GM18499 (cell line): ENCODE measurements at regions not wholly inside any gene's neighbourhood (a gene's known extent, or its start where the extent isn't known, plus 50 kb on each side); places are given as distances from the start of the nearest gene placed in this dataset.
A peak's percentile ranks its signal among the peaks of the same experiment; 100 is the strongest.
"Not testable (repeated sequence)": the region's sequence is repeated elsewhere in the genome, so short reads cannot be mapped to it uniquely, and the experiment has no call there.

ENCODE experiments used
- ATAC-seq: cut with Tn5 transposase; IDR thresholded peaks from one replicate; pipeline ENCODE4 v1.9.1; 2021; ENCODE audit warnings: moderate number of reproducible peaks; ENCODE audit not compliant: insufficient read depth, unreplicated experiment

DNA sequence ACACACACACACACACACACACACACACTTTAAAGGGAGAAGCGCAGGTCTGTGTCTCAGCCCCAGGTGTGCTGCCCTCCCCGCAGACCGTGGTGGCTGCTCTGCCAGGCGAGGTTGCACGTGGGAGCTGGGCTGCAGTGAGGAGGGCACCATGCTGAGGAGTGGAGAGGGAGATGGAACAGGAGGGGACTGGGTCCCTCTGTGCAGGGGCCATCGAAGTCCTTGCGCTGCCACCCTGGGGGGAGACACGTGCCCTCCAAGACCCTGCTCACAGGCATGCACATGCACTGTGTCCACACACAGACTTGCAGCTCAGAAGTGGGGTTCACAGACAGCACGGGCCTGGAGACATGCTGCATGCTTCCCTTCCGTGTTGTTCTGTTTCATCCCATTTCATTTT is 65.5 kb upstream of the HGFAC start:
- no peak for ATAC-seq

DNA sequence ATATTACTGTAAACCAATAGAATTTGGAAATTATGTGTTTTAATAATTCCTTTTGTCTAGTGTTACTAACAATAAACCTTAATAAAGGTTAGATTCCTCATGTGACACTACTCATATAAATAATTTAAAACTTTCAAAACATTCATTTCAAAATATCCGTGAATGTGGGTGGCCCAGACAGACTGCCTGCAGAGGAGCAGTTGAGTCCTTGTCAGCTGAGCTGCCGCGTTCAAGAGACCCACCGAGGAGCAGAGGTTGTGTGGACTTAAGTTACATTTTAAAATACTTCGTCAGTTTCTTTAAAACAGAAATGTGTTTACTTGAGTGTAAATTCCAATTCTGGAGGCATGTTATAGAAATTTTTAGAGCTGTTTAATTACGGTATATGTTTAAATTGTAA is 64.2 kb upstream of the HGFAC start:
- no peak for ATAC-seq

DNA sequence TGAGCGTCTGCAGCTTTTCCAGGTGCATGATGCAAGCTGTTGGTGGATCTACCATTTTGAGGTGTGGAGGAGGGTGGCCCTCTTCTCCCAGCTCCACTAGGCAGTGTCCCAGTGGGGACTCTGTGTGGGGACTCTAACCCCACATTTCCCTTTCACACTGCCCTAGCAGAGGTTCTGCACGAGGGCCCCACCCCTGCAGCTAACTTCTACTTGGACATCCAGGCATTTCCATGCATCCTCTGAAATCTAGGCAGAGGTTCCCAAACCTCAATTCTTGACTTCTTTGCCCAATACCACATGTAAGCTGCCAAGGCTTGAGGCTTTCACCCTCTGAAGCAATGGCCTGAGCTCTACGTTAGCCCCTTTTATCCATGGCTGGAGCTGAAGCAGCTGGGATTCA is 61.4 kb upstream of the HGFAC start:
- not testable (repeated sequence) for ATAC-seq

DNA sequence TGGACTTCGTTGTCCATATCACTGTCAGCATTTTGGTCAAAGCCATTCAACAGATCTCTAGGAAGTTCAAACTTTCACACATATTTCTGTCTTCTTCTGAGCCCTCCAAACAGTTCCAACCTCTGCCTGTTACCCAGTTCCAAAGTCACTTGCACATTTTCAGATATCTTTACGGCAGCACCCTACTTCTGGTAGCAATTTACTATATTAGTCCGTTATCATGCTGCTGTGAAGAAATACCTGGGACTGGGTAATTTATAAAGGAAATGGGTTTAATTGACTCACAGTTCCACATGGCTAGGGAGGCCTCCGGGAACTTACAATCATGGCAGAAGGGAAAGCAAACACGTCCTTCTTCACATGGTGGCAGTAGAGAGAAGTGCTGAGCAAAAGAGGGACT is 60.6 kb upstream of the HGFAC start:
- ATAC-seq: not testable (repeated sequence)

DNA sequence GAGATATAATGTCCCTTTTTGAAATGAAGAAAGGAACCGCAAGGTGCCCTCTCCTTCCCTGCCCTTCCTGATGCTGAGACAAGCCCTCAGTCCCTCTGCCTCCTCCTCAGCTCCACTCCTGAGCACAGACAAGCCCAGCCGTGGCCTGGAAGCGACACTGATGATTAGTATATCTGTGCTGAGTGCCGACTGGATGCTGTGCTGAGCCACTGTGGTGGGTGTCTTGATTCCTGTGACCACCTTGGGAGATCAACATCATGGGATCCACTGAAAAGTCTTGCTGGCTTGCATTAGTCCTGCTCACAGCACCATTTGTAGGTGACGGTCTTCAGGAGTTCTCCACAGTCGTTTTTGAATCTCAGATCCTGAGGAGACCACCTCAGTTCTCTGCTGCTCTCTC is 59.5 kb upstream of the HGFAC start:
- ATAC-seq: no peak

DNA sequence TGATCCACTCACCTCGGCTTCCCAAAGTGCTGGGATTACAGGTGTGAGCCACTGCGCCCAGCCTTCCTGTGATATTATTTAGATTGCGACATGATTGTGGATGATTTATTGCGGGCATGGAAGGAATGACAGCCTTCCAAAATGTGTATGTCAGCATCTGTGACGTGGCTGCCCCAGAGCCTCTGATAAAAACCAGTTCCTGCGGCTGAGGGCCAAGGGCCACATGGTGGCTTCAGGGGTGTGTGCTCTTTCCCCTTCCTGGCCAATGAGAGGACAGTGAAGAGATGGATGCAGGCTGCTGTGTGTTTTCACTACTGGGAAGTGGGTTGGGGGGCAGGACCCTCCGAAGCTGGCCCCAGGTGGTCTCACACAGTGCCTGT is 57.4 kb upstream of the HGFAC start:
- no peak for ATAC-seq

DNA sequence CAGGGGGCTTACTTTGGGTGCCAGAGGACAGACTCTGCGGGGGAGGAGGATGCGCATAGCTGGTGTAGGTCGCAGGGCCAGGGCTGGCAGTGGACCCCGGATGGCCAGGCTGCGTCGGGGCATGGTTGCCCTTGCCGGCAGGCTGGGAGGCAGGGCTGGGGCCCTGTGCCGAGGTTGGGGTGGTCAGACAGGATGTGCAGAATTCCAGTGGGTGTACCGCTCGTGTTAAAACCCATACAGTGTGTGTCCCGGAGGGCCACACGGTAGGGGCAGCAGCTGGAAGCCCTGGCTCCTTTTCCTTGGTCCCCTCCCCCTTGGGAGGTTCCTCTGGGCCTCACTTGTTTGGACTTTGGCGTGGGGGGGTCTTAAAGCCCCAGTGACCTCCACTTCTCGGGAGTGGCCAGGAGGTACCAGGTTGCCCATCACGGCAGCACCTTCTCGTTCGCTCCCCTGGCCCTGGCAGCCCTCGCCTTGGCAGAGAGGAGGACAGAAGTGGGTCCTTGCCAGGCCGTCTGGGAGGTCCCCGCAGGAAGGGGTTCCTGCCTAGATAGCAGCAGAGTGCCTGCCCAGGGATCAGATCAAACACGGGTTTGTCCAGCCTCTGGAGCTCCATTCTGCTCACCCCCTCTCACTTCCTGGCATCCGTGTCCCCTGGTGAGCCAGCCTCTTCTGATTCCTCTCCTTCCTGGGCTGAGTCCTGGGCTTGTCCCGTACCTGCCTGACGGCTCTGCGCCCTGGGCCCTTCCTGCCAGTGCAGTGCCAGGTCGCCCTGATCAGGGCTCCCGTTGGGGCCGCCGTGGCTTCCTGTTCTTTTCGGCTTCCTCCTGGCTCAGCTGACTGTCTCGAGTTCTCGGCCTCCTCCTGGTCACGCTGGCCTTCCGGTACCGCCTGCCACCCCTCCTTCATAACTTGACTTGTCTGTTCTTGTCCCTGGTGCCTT is 56.7 kb upstream of the HGFAC start:
- no peak for ATAC-seq

DNA sequence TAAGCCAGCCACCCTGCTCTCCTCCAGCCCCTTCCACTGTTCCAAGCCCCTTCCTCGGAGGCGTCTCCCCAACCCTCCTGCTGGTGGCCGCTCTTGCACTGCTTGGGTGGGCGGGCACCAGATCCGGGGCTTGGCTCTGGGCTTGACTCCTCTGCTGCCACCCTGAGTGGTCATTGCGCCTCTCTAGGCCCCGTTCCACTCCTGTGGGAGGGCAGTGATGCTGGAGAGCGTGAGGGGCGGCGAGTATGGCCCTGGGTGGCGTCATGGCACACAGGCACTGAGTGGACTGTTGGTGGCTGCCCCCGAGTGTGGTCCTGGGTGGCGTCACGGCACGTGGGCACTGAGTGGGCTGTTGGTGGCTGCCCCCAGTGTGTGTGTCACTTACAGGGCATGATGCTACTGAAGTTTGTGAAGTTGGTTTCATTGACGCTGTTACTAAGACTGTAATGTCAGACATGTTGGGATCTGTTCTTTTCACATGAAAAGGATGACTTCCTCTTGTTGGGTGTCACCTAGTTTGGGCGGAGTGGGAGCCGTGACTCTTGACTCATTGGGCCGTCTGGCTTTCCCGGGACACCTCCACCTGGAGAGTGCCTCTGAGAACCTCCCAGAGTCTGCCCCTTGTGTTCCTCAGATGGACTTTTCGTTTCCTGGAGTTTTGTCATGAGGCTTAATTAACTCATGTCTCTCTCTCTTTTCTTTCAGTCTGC is 55.9 kb upstream of the HGFAC start:
- ATAC-seq: no peak

DNA sequence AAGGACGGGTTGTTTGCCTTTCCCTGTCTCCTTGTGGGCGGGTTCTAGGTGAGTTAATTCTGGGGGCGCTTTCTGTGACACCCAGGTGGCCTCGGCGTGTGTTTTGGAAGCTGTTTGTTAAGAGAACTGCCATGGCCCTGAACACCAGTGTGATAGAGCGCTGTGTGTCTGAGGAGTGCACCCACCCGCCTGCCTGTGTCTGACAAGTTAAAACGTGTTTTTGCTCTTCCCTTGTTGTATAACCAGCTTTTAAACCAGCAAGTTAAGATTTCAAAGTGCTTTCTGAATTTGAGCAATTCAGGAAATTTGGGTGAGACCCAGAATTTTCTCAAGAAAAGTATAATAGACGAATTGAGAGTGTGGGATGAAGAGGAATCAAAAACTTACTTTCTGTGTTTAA is 55.2 kb upstream of the HGFAC start:
- ATAC-seq: no peak

DNA sequence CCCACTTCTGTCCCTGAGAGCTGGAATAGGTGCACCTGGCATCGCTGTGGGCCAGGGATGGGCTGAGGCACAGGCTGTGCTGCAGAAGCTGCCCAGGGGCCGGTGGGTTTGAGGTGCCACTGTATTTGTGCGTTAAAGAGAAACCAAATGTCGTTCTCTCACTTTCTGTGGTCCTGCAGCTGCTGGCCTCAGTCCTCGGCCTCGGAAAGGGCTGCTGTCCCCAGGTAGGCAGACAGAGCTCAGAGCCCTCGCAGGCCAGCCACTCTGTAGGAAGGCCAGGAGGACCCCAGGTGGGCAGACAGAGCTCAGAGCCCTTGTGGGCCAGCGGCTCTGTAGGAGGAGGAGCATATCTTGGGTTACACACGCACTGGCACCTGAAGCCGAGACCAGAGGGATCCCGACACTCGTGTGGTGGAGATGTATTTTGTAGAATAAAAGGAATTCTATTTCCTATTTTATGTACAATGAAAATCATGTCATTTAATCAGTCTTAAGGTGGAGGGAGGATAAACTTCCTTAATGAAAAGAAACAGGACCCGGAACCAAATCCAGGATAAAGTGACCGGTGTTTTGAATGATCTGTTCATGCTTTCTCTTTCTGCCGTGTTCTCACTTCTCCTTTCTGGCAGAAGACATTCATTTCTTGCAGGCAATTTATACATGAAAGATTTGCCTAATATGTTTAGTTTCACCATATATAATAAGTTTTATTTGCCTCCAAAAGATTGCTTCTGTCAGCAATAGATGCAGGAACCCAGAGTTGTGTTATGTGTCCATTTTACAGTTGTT is 54.4 kb upstream of the HGFAC start:
- no peak for ATAC-seq

DNA sequence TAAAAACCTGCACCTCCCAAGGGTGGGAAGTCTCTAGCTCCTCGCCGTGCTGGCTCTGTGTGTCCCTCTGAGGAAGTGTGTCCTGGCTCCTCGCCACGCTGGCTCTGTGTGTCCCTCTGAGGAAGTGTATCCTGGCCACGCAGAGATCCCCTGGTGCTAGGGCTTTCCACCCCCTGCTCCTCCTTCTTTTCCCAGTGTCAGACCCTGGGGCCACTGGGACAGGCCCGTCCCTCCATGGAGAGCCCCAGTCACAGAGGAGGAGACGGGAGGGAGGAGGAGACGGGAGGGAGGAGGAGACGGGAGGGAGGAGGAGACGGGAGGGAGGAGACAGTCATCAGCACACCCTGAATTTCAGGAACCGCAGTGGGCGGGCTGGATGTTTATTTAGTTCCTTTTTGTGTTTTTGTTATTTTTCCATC is 53.8 kb upstream of the HGFAC start:
- no peak for ATAC-seq

DNA sequence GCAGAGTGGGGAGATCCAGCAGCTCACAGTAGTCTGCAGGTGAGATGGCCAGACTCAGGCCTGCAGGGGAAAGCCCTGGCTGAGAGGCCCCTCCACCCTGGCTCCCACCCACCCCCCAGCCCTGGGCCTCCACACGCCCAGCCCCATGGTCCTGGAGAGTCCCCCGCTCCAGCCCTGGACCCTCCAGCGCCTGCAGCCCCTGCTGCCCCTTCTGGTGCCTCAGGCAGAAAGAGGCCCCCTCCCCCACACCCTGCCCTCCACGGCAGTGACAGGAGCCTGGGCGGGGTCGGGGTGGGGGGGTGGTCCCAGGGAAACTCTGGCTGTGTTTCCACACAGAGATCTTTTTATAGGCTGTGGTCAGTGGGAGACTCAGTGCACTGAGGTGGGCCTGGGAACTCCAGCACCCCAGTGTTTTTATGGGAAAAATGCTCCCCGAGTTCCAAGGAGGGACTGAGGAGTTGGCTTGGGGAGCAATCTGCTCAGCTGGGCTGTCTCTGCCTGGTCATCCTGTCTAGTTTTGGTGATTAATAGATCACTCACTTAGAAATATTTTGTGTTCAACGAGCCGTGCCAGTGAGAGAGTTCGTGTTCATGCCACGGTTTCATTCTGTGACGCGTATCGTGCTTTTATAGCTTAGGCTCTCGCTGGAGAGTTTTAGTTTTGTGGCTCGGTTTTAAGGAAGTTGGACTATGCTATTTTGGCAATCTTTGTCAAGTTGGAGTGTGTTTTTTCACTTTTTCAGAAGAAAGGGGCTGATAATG is 53.1 kb upstream of the HGFAC start:
- ATAC-seq: peak; percentile 69

DNA sequence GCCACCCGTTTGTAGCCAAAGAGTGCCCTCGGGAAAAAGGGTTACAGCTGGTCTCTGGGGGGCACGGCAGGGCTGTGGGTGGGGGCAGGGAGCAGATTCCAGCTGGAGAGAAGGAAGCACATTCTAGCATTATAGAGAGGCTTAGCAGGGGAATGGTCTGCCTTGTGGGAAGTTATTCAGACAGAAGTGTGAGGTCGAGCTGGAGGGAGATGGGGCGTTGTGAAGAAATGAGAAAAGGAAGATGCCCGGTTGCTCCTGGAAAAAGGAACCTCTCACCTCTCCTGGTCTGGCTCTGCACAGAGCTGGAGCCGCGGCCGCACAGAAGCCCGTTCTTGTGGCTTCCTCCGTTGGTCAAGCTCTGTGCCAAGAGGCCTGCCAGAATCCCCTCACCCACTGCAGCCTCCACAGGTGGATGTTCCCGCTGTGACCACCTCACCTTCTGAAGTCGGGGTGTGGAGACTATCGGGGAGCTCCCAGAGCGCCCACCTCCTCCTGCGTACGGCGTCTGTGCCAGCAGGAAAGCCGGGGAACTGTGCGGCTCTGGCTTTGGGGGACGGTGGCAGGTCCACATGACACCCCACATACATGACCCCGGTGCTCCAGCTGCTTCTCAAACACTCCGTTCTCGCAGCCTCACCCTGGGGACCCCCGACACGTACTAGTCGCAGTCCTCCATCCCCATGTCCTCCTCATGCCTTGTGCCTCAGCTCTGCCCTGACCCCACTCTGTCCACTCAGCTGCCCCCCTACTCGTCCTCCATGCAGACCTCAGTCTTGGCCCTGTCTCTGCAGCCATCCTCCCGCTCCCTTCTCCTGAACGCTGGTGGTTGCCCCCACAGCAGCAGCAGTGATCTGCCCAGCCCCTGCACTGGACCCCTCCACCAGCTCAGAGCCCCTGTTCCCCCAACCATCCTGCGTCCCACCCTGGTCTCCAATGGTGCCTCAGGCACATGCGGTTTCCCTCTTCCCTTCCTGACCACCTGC is 52.2 kb upstream of the HGFAC start:
- no peak for ATAC-seq

DNA sequence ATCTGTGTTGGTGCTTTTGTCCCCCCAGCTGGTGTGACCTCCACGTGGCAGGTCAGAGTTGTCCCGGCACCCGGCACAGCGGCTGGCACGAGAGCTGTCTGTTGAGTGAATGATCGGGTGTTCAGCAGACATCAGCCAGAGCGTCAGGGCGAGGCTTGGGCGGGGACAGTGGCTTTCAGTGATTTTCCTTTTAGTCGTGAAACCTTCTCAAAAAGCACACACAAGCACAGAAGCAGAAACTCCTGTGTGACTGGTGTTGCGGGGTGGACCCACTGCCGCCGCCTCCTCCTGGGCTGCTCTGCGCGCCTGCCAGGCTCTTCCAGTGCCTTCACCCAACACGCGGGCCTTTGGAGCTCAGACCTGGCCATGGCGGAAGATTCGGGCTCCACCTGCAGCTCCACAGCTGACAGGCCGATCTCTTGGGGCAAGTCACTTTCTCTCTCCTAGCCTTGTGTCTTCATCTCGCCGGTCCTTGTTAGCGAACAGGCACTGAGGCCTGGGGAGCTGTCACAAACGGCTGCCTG is 51.4 kb upstream of the HGFAC start:
- ATAC-seq: no peak

DNA sequence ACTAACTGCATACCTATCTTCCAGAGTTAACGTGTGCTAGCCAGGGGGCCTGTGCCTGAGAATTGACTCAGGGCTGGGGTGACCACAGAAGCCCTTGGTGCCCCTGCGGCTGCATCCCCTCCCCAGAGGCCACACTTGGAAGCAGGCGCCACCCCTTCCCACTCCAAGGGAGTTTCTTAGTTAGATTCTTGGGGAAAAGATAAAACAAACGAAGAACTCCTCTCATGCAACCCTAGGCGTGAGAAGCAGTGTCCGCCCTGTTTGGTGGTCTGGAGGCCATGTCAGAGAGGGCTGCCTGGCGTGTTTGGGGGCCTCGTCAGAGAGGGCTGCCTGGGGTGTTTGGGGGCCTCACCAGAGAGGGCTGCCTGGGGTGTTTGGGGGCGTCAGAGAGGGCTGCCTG is 50.3 kb upstream of the HGFAC start:
- no peak for ATAC-seq
